Caco-2 (cell line): ENCODE measurements at regions not wholly inside any gene's neighbourhood (a gene's known extent, or its start where the extent isn't known, plus 50 kb on each side); places are given as distances from the start of the nearest gene placed in this dataset.

ENCODE experiments used
- BruUV-seq: library from RNA; stranded (reverse); fragments of 400-500 nt; replicated peaks from 2 replicates; lab custom pipeline; 2021; lab: Mats Ljungman, UMichigan
- CTCF ChIA-PET: fragments of 300-600 bp; sonication (Branson Sonifier 250); formaldehyde crosslinking; loops from one replicate; lab custom pipeline; 2022; ENCODE audit warnings: antibody characterized with exemption; lab: Charles Lee
- POLR2A ChIA-PET: fragments of 300-600 bp; sonication (Branson Sonifier 250); formaldehyde crosslinking; loops from one replicate; lab custom pipeline; 2022; ENCODE audit warnings: antibody characterized with exemption; lab: Charles Lee
- DNase-seq, 2 experiments: peaks; one replicate each; pipeline versions ENCODE4 v3.0.0 to v3.0.0-alpha.2; 2020 to 2022
- H3K27me3 ChIP-seq: replicated peaks from 2 replicates; pipeline ENCODE4 v1.6.0; 2011; ENCODE audit warnings: low read length; ENCODE audit not compliant: control insufficient read depth, insufficient read depth
- H3K36me3 ChIP-seq: 2 replicates; pipeline ENCODE4 v1.5.1; 2011; ENCODE audit warnings: low read length; ENCODE audit not compliant: control insufficient read depth, insufficient read depth
- H3K4me1 ChIP-seq: fragments of 250-450 bp; sonication (Bioruptor Pico); 2 replicates; pipeline ENCODE4 v1.5.1; 2020; ENCODE audit warnings: mild to moderate bottlenecking
- H3K4me3 ChIP-seq: 2 replicates; pipeline ENCODE4 v1.5.1; 2011; ENCODE audit warnings: low read depth, mild to moderate bottlenecking, control low read depth, low read length
- H3K9me3 ChIP-seq: fragments of 250-450 bp; sonication (Bioruptor Pico); 2 replicates; pipeline ENCODE4 v1.5.1; 2020; ENCODE audit warnings: mild to moderate bottlenecking, moderate library complexity
- H3K27ac Mint-ChIP-seq: one replicate; pipeline ENCODE4 v1.8.0; 2022; ENCODE audit warnings: mixed read lengths; ENCODE audit not compliant: unreplicated experiment
- H3K27me3 Mint-ChIP-seq: one replicate; pipeline ENCODE4 v1.8.0; 2022; ENCODE audit warnings: mixed read lengths; ENCODE audit not compliant: insufficient read depth, unreplicated experiment
- H3K36me3 Mint-ChIP-seq: one replicate; pipeline ENCODE4 v1.8.0; 2022; ENCODE audit warnings: mild to moderate bottlenecking, mixed read lengths; ENCODE audit not compliant: insufficient read depth, unreplicated experiment
- H3K4me1 Mint-ChIP-seq: one replicate; pipeline ENCODE4 v1.8.0; 2022; ENCODE audit warnings: low read depth, mixed read lengths; ENCODE audit not compliant: unreplicated experiment
- H3K4me3 Mint-ChIP-seq: one replicate; pipeline ENCODE4 v1.8.0; 2022; ENCODE audit warnings: mild to moderate bottlenecking, moderate library complexity, mixed read lengths; ENCODE audit not compliant: unreplicated experiment
- H3K9me3 Mint-ChIP-seq: one replicate; pipeline ENCODE4 v1.8.0; 2022; ENCODE audit warnings: mixed read lengths; ENCODE audit not compliant: unreplicated experiment
- CTCF ChIP-seq, 2 experiments: fragments of 200-600 bp in 1 of 2; IDR thresholded peaks; 1 replicate in 1 of 2; 2 replicates in 1 of 2; pipeline versions ENCODE4 v1.5.1 to v1.8.0; 2011 to 2022; ENCODE audit warnings: antibody characterized with exemption in 1 of 2, control low read depth in 1 of 2, inconsistent platforms in 1 of 2, low read depth in 1 of 2, low read length in 1 of 2, mild to moderate bottlenecking in 1 of 2, moderate library complexity in 1 of 2; ENCODE audit not compliant: insufficient read depth in 1 of 2, severe bottlenecking in 1 of 2, unreplicated experiment in 1 of 2
- intact Hi-C: fragments of 100-400 bp; cut with micrococcal nuclease; formaldehyde crosslinking; loops from one replicate; pipeline ENCODE4 v1.10.0; 2022; ENCODE audit not compliant: unreplicated experiment

GRCh38 chr4:38195911-38196310 is 235.7 kb downstream of the PTTG2 start:
- H3K9me3 ChIP-seq: no peaks in the 10 kb centered on the region; the same call in 1 of the 2 replicates
- intact Hi-C loops: no loop called here
- no peaks in the 10 kb centered on the region for H3K9me3 Mint-ChIP-seq
- no peaks in the 10 kb centered on the region for H3K36me3 Mint-ChIP-seq
- no peak overlapping the region for H3K27ac Mint-ChIP-seq
- no peaks in the 10 kb centered on the region for H3K4me1 ChIP-seq
- TF ChIP-seq CTCF (IDR thresholded peaks at IDR 0.05; ENCODE audit: insufficient read depth in 1 of 2, low read depth in 1 of 2, low read length in 1 of 2, severe bottlenecking in 1 of 2, unreplicated experiment in 1 of 2): no peak
- no peaks in the 10 kb centered on the region for H3K4me1 Mint-ChIP-seq
- no peak overlapping the region for H3K4me3 Mint-ChIP-seq
- POLR2A ChIA-PET: no interaction called here
- CTCF ChIA-PET: no interaction called here
- no peak overlapping the region for H3K4me3 ChIP-seq
- no peak for DNase-seq
- H3K27me3 Mint-ChIP-seq: no peaks in the 10 kb centered on the region
- H3K36me3 ChIP-seq: no peaks in the 10 kb centered on the region
- H3K27me3 ChIP-seq: no peaks in the 10 kb centered on the region
- BruUV-seq: no TSS peak

- Histone ChIP-seq H3K27me3 (no peaks in the 10 kb centered on the region), H3K4me3 (no peak overlapping the region), H3K4me1 (no peaks in the 10 kb centered on the region), H3K36me3 (no peaks in the 10 kb centered on the region), H3K9me3 (no peaks in the 10 kb centered on the region)
- no peak for TF ChIP-seq CTCF (IDR thresholded peaks at IDR 0.05; ENCODE audit: insufficient read depth in 1 of 2, low read depth in 1 of 2, low read length in 1 of 2, severe bottlenecking in 1 of 2, unreplicated experiment in 1 of 2)
- POLR2A ChIA-PET: no interaction called here
- CTCF ChIA-PET: no interaction called here
- no peaks in the 10 kb centered on the region for H3K27me3 Mint-ChIP-seq
- DNase-seq: no peak
- H3K27ac Mint-ChIP-seq: no peak overlapping the region
- H3K4me3 Mint-ChIP-seq: no peak overlapping the region
- H3K36me3 Mint-ChIP-seq: no peaks in the 10 kb centered on the region
- no TSS peak for BruUV-seq
- H3K4me1 Mint-ChIP-seq: peaks cover 3% of the 10 kb centered on the region
- intact Hi-C loops: no loop called here
- H3K9me3 Mint-ChIP-seq: peaks cover 7% of the 10 kb centered on the region
Measured at GRCh38 chr4:38202242-38202641, 242.0 kb downstream of the PTTG2 start.

- TF ChIP-seq CTCF (IDR thresholded peaks at IDR 0.05; ENCODE audit: insufficient read depth in 1 of 2, low read depth in 1 of 2, low read length in 1 of 2, severe bottlenecking in 1 of 2, unreplicated experiment in 1 of 2): no peak
- Mint-ChIP-seq H3K4me3 (no peak overlapping the region), H3K27me3 (no peaks in the 10 kb centered on the region), H3K9me3 (peaks cover 12% of the 10 kb centered on the region), H3K36me3 (no peaks in the 10 kb centered on the region), H3K4me1 (peaks cover 6% of the 10 kb centered on the region), H3K27ac (no peak overlapping the region)
- H3K4me3 ChIP-seq: no peak overlapping the region
- intact Hi-C loops: no loop called here
- no peak for DNase-seq
- H3K9me3 ChIP-seq: no peaks in the 10 kb centered on the region
- no peaks in the 10 kb centered on the region for H3K36me3 ChIP-seq
- H3K4me1 ChIP-seq: no peaks in the 10 kb centered on the region
- H3K27me3 ChIP-seq: no peaks in the 10 kb centered on the region
- no TSS peak for BruUV-seq
- CTCF ChIA-PET: no interaction called here
- POLR2A ChIA-PET: no interaction called here
Measured at GRCh38 chr4:38203609-38204008, 243.4 kb downstream of the PTTG2 start.
